ENCODE measurements at regions not wholly inside any gene's neighbourhood (a gene's known extent, or its start where the extent isn't known, plus 50 kb on each side); places are given as distances from the start of the nearest gene placed in this dataset.

GRCh38 chr2:103805746-103806145 is 1043.9 kb downstream of the TMEM182 start:
- no peak for DNase-seq (ENCODE audit: low read depth, low spot score)
- Histone ChIP-seq H3K27me3 (ENCODE audit: control insufficient read depth, insufficient read depth, low read length) (no peaks in the 10 kb centered on the region), H3K9me3 (ENCODE audit: control insufficient read depth, insufficient read depth, low read length) (peaks cover 22% of the 10 kb centered on the region), H3K4me3 (ENCODE audit: low read depth, low read length) (no peak overlapping the region), H3K27ac (ENCODE audit: low read depth, low read length) (no peak overlapping the region)
- TF ChIP-seq CTCF (IDR thresholded peaks at IDR 0.05; ENCODE audit: low read depth, low read length): no peak
- POLR2A ChIA-PET: no interaction called here
- CTCF ChIA-PET: no interaction called here

GRCh38 chr2:103808814-103809213 is 1045.1 kb upstream of the POU3F3 start:
- DNase-seq (ENCODE audit: low read depth, low spot score): no peak
- CTCF ChIA-PET: no interaction called here
- POLR2A ChIA-PET: no interaction called here
- Histone ChIP-seq H3K4me3 (ENCODE audit: low read depth, low read length) (no peak overlapping the region), H3K27me3 (ENCODE audit: control insufficient read depth, insufficient read depth, low read length) (no peaks in the 10 kb centered on the region), H3K27ac (ENCODE audit: low read depth, low read length) (no peak overlapping the region), H3K9me3 (ENCODE audit: control insufficient read depth, insufficient read depth, low read length) (peaks cover 22% of the 10 kb centered on the region)
- TF ChIP-seq CTCF (IDR thresholded peaks at IDR 0.05; ENCODE audit: low read depth, low read length): no peak

- TF ChIP-seq CTCF (IDR thresholded peaks at IDR 0.05; ENCODE audit: low read depth, low read length): no peak
- no peak overlapping the region for H3K27ac ChIP-seq (ENCODE audit: low read depth, low read length)
- POLR2A ChIA-PET: no interaction called here
- H3K9me3 ChIP-seq (ENCODE audit: control insufficient read depth, insufficient read depth, low read length): peaks cover 22% of the 10 kb centered on the region
- DNase-seq (ENCODE audit: low read depth, low spot score): no peak
- no peak overlapping the region for H3K4me3 ChIP-seq (ENCODE audit: low read depth, low read length)
- CTCF ChIA-PET: no interaction called here
- no peaks in the 10 kb centered on the region for H3K27me3 ChIP-seq (ENCODE audit: control insufficient read depth, insufficient read depth, low read length)
These were observed 1044.5 kb upstream of the POU3F3 start for GRCh38 chr2:103809415-103809814.

GRCh38 chr2:103809941-103810441 is 1043.9 kb upstream of the POU3F3 start:
- DNase-seq (ENCODE audit: low read depth, low spot score): no peak
- ChIA-PET CTCF (no interaction called here), POLR2A (no interaction called here)
- Histone ChIP-seq H3K27me3 (ENCODE audit: control insufficient read depth, insufficient read depth, low read length) (no peaks in the 10 kb centered on the region), H3K9me3 (ENCODE audit: control insufficient read depth, insufficient read depth, low read length) (peaks cover 22% of the 10 kb centered on the region), H3K27ac (ENCODE audit: low read depth, low read length) (no peak overlapping the region), H3K4me3 (ENCODE audit: low read depth, low read length) (no peak overlapping the region)
- TF ChIP-seq CTCF (IDR thresholded peaks at IDR 0.05; ENCODE audit: low read depth, low read length): no peak

- no peak for TF ChIP-seq CTCF (IDR thresholded peaks at IDR 0.05; ENCODE audit: low read depth, low read length)
- ChIA-PET POLR2A (no interaction called here), CTCF (no interaction called here)
- H3K27ac ChIP-seq (ENCODE audit: low read depth, low read length): no peak overlapping the region
- H3K9me3 ChIP-seq (ENCODE audit: control insufficient read depth, insufficient read depth, low read length): peaks cover 20% of the 10 kb centered on the region
- no peak for DNase-seq (ENCODE audit: low read depth, low spot score)
- no peak overlapping the region for H3K4me3 ChIP-seq (ENCODE audit: low read depth, low read length)
- H3K27me3 ChIP-seq (ENCODE audit: control insufficient read depth, insufficient read depth, low read length): no peaks in the 10 kb centered on the region
These were observed 1043.0 kb upstream of the POU3F3 start for GRCh38 chr2:103810875-103811274.

Measured in AG04450 (cell line).